Trophoblast cell (in vitro differentiated cells and primary cell): ENCODE measurements at regions not wholly inside any gene's neighbourhood (a gene's known extent, or its start where the extent isn't known, plus 50 kb on each side); places are given as distances from the start of the nearest gene placed in this dataset.

Experiments used
- DNase-seq, 2 donors: peaks; one replicate each; pipeline ENCODE4 v3.0.0-alpha.2; 2016
- H2AFZ ChIP-seq: 2 replicates; pipeline ENCODE4 v1.6.1; 2013; ENCODE audit warnings: low read length, moderate library complexity, mild to moderate bottlenecking; ENCODE audit not compliant: insufficient read depth, poor library complexity
- H2AK5ac ChIP-seq: 2 replicates; pipeline ENCODE4 v1.6.1; 2013; ENCODE audit warnings: mild to moderate bottlenecking, low read length
- H2BK120ac ChIP-seq: 2 replicates; pipeline ENCODE4 v1.6.1; 2013; ENCODE audit warnings: low read length, mild to moderate bottlenecking, moderate library complexity; ENCODE audit not compliant: insufficient read depth, poor library complexity
- H2BK12ac ChIP-seq: 2 replicates; pipeline ENCODE4 v1.6.1; 2013; ENCODE audit warnings: mild to moderate bottlenecking, low read length, moderate library complexity
- H2BK5ac ChIP-seq: 2 replicates; pipeline ENCODE4 v1.6.1; 2013; ENCODE audit warnings: low read length, low read depth, moderate library complexity, mild to moderate bottlenecking; ENCODE audit not compliant: poor library complexity
- H3K14ac ChIP-seq: 2 replicates; pipeline ENCODE4 v1.6.1; 2013; ENCODE audit warnings: mild to moderate bottlenecking, low read length
- H3K18ac ChIP-seq: 2 replicates; pipeline ENCODE4 v1.6.1; 2013; ENCODE audit warnings: mild to moderate bottlenecking, low read length
- H3K23ac ChIP-seq: 2 replicates; pipeline ENCODE4 v1.6.1; 2013; ENCODE audit warnings: low read length
- H3K27ac ChIP-seq: 2 replicates; pipeline ENCODE4 v1.5.1; 2013; ENCODE audit warnings: low read depth, mild to moderate bottlenecking, inconsistent platforms, low read length, moderate library complexity
- H3K27me3 ChIP-seq: 2 replicates; pipeline ENCODE4 v1.6.1; 2013; ENCODE audit warnings: inconsistent platforms, mild to moderate bottlenecking, low read length, moderate library complexity; ENCODE audit not compliant: insufficient read depth
- H3K36me3 ChIP-seq, 2 experiments: 1 replicate in 1 of 2; 2 replicates in 1 of 2; pipeline ENCODE4 v1.6.1; 2013; ENCODE audit warnings: low read length in 2 of 2, mild to moderate bottlenecking in 2 of 2, moderate library complexity in 1 of 2; ENCODE audit not compliant: insufficient read depth in 2 of 2, control insufficient read depth in 1 of 2
- H3K4ac ChIP-seq: 2 replicates; pipeline ENCODE4 v1.6.1; 2013; ENCODE audit warnings: low read depth, mild to moderate bottlenecking, low read length, moderate library complexity
- H3K4me1 ChIP-seq, 2 experiments: 1 replicate in 1 of 2; 2 replicates in 1 of 2; pipeline ENCODE4 v1.6.1; 2013; ENCODE audit warnings: low read length in 2 of 2, mild to moderate bottlenecking in 2 of 2, moderate library complexity in 1 of 2; ENCODE audit not compliant: insufficient read depth in 2 of 2, control insufficient read depth in 1 of 2
- H3K4me2 ChIP-seq: 2 replicates; pipeline ENCODE4 v1.6.1; 2013; ENCODE audit warnings: inconsistent platforms, mild to moderate bottlenecking, low read length, moderate library complexity
- H3K4me3 ChIP-seq: 2 replicates; pipeline ENCODE4 v1.5.1; 2013; ENCODE audit warnings: mild to moderate bottlenecking, low read depth, low read length, inconsistent platforms
- H3K79me1 ChIP-seq: one replicate; pipeline ENCODE4 v1.6.1; 2013; ENCODE audit warnings: low read length
- H3K79me2 ChIP-seq: 2 replicates; pipeline ENCODE4 v1.6.1; 2013; ENCODE audit warnings: low read length, mild to moderate bottlenecking; ENCODE audit not compliant: control insufficient read depth, insufficient read depth, poor library complexity
- H3K9ac ChIP-seq: 2 replicates; pipeline ENCODE4 v1.6.1; 2013; ENCODE audit warnings: mild to moderate bottlenecking, low read length
- H3K9me3 ChIP-seq: 2 replicates; pipeline ENCODE4 v1.6.1; 2013; ENCODE audit warnings: low read depth, mild to moderate bottlenecking, control low read depth, inconsistent platforms, low read length; ENCODE audit not compliant: insufficient read depth
- H4K12ac ChIP-seq: 2 replicates; pipeline ENCODE4 v1.6.1; 2013; ENCODE audit warnings: low read depth, mild to moderate bottlenecking, low read length, moderate library complexity
- H4K8ac ChIP-seq: 2 replicates; pipeline ENCODE4 v1.6.1; 2013; ENCODE audit warnings: low read depth, mild to moderate bottlenecking, low read length, moderate library complexity
- H4K91ac ChIP-seq: one replicate; pipeline ENCODE4 v1.6.1; 2013; ENCODE audit warnings: low read depth, mild to moderate bottlenecking, low read length, moderate library complexity
- WGBS: extraction: QIAGEN DNeasy Blood & Tissue Kit; methylation state at CpG from one replicate; pipeline ENCODE4 v1.1.7; 2013; ENCODE audit warnings: missing lambda C conversion rate; ENCODE audit not compliant: insufficient read length, insufficient coverage; ENCODE audit errors: extremely low coverage; 5-methylcytosine and 5-hydroxymethylcytosine counted together

- H3K79me2 ChIP-seq: no peaks in the 10 kb centered on the region
- no peak overlapping the region for H3K4me2 ChIP-seq
- H3K27ac ChIP-seq: no peak overlapping the region
- H3K4me3 ChIP-seq: no peak overlapping the region
- no peak overlapping the region for H4K8ac ChIP-seq
- no peak overlapping the region for H3K14ac ChIP-seq
- no peak overlapping the region for H4K12ac ChIP-seq
- no peak overlapping the region for H2AFZ ChIP-seq
- H2BK5ac ChIP-seq: no peak overlapping the region
- H3K9me3 ChIP-seq: peaks cover 2% of the 10 kb centered on the region
- H3K4me1 ChIP-seq: peaks cover 0 to 2% of the 10 kb centered on the region in 2 experiments
- H2AK5ac ChIP-seq: no peak overlapping the region
- no CpG with 5 or more reads among the region's 5 CpGs for WGBS
- no peaks in the 10 kb centered on the region for H3K36me3 ChIP-seq
- no peaks in the 10 kb centered on the region for H3K27me3 ChIP-seq
- H4K91ac ChIP-seq: no peak overlapping the region
- DNase-seq: no peak
- no peak overlapping the region for H2BK120ac ChIP-seq
- no peak overlapping the region for H3K18ac ChIP-seq
- no peak overlapping the region for H3K23ac ChIP-seq
- H2BK12ac ChIP-seq: no peak overlapping the region
- no peak overlapping the region for H3K4ac ChIP-seq
- H3K79me1 ChIP-seq: peaks cover 2% of the 10 kb centered on the region
- no peak overlapping the region for H3K9ac ChIP-seq
These were observed 362.8 kb upstream of the HS6ST1 start for GRCh38 chr2:128681507-128681906.

GRCh38 chr2:128682266-128682665, 363.6 kb upstream of the HS6ST1 start:
- no peaks in the 10 kb centered on the region for H3K27me3 ChIP-seq
- no peak overlapping the region for H3K4me2 ChIP-seq
- no peak overlapping the region for H2BK12ac ChIP-seq
- peaks cover 2% of the 10 kb centered on the region for H3K79me1 ChIP-seq
- no peak overlapping the region for H4K8ac ChIP-seq
- H3K14ac ChIP-seq: no peak overlapping the region
- H3K4ac ChIP-seq: no peak overlapping the region
- no peak for DNase-seq
- H3K23ac ChIP-seq: no peak overlapping the region
- H4K12ac ChIP-seq: no peak overlapping the region
- H2BK5ac ChIP-seq: no peak overlapping the region
- no peak overlapping the region for H3K18ac ChIP-seq
- no CpG with 5 or more reads among the region's 7 CpGs for WGBS
- H3K27ac ChIP-seq: no peak overlapping the region
- peaks cover 2% of the 10 kb centered on the region for H3K9me3 ChIP-seq
- H3K79me2 ChIP-seq: no peaks in the 10 kb centered on the region
- no peak overlapping the region for H3K9ac ChIP-seq
- H3K4me1 ChIP-seq: peaks cover 0 to 2% of the 10 kb centered on the region in 2 experiments
- no peak overlapping the region for H3K4me3 ChIP-seq
- no peak overlapping the region for H2AFZ ChIP-seq
- no peaks in the 10 kb centered on the region for H3K36me3 ChIP-seq
- H2BK120ac ChIP-seq: no peak overlapping the region
- H2AK5ac ChIP-seq: no peak overlapping the region
- no peak overlapping the region for H4K91ac ChIP-seq

DNA sequence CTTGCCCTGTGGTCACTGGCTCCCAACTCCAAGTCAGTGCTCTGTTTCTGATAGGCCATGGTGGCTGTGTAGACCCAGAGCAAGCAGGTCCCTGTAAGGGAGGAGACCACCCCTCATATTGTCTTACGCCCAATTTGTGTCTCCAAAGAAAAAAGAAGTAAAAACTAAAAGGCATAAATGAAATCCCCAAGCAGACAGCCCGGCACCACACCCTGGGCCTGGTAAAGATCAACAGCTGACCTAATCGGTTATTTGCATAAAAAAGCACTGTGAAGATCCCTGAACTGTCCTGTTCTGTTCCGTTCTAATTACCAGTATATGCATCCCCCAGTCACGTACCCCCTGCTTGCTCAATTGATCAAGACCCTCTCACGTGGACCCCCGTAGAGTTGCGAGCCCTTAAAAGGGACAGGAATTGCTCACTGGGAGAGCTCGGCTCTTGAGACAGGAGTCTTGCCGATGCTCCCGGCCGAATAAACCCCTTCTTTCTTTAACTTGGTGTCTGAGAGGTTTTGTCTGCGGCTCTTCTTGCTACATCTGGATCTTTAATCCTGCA, 364.1 kb upstream of the HS6ST1 start:
- H3K36me3 ChIP-seq: no peaks in the 10 kb centered on the region
- H4K8ac ChIP-seq: no peak overlapping the region
- no peak overlapping the region for H3K4me2 ChIP-seq
- no peak overlapping the region for H2BK5ac ChIP-seq
- no peak overlapping the region for H3K9ac ChIP-seq
- H3K23ac ChIP-seq: no peak overlapping the region
- no peaks in the 10 kb centered on the region for H3K27me3 ChIP-seq
- no peak overlapping the region for H4K91ac ChIP-seq
- H2AK5ac ChIP-seq: no peak overlapping the region
- DNase-seq: no peak
- H2BK120ac ChIP-seq: no peak overlapping the region
- no peak overlapping the region for H2BK12ac ChIP-seq
- peaks cover 2% of the 10 kb centered on the region for H3K9me3 ChIP-seq
- no peak overlapping the region for H3K18ac ChIP-seq
- peaks cover 0 to 2% of the 10 kb centered on the region in 2 experiments for H3K4me1 ChIP-seq
- no peak overlapping the region for H2AFZ ChIP-seq
- H3K4ac ChIP-seq: no peak overlapping the region
- no peak overlapping the region for H3K27ac ChIP-seq
- no peak overlapping the region for H3K4me3 ChIP-seq
- H4K12ac ChIP-seq: no peak overlapping the region
- peaks cover 2% of the 10 kb centered on the region for H3K79me1 ChIP-seq
- H3K79me2 ChIP-seq: no peaks in the 10 kb centered on the region
- no CpG with 5 or more reads among the region's 13 CpGs for WGBS
- H3K14ac ChIP-seq: no peak overlapping the region

DNA sequence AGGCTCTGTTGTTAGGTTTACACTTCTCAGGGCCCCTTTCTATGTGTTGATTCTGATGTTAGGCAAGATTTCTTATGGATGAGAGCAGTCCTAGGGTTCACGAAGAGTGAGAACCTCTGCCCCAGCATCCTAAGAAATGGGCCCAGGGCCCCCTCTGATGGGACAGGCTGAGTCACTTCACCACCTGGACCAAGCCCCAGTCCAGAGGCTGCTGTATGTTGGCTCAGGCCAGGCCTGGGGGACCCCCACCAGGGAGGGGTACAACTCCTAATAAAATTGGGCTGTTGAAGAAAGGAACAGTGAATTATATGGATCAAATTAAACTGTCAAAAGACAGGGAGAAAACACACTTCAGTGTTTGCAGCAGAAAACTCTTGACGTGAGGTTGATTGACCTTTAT, 365.9 kb upstream of the HS6ST1 start:
- no peaks in the 10 kb centered on the region for H3K79me2 ChIP-seq
- no peak overlapping the region for H3K18ac ChIP-seq
- H2AFZ ChIP-seq: no peak overlapping the region
- H3K4me2 ChIP-seq: no peak overlapping the region
- no peak overlapping the region for H4K91ac ChIP-seq
- no CpG with 5 or more reads among the region's 2 CpGs for WGBS
- H3K79me1 ChIP-seq: peaks cover 2% of the 10 kb centered on the region
- no peak for DNase-seq
- H3K9ac ChIP-seq: no peak overlapping the region
- H3K27ac ChIP-seq: no peak overlapping the region
- no peaks in the 10 kb centered on the region for H3K27me3 ChIP-seq
- H2BK5ac ChIP-seq: no peak overlapping the region
- H3K4me1 ChIP-seq: peaks cover 0 to 2% of the 10 kb centered on the region in 2 experiments
- no peak overlapping the region for H2AK5ac ChIP-seq
- no peaks in the 10 kb centered on the region for H3K36me3 ChIP-seq
- no peak overlapping the region for H4K8ac ChIP-seq
- H2BK12ac ChIP-seq: no peak overlapping the region
- no peak overlapping the region for H3K14ac ChIP-seq
- H3K23ac ChIP-seq: no peak overlapping the region
- no peak overlapping the region for H4K12ac ChIP-seq
- H3K4me3 ChIP-seq: no peak overlapping the region
- no peak overlapping the region for H3K4ac ChIP-seq
- H2BK120ac ChIP-seq: no peak overlapping the region
- peaks cover 2% of the 10 kb centered on the region for H3K9me3 ChIP-seq
